Kasumi-1 (cell line): ENCODE measurements at regions not wholly inside any gene's neighbourhood (a gene's known extent, or its start where the extent isn't known, plus 50 kb on each side); places are given as distances from the start of the nearest gene placed in this dataset.
A peak's percentile ranks its signal among the peaks of the same experiment; 100 is the strongest.
"Not testable (repeated sequence)": the region's sequence is repeated elsewhere in the genome, so short reads cannot be mapped to it uniquely, and the experiment has no call there.

Source experiments
- DNase-seq, 2 experiments: peaks; one replicate each; lab custom pipeline; 2025; lab: John Stamatoyannopoulos, UW

DNA sequence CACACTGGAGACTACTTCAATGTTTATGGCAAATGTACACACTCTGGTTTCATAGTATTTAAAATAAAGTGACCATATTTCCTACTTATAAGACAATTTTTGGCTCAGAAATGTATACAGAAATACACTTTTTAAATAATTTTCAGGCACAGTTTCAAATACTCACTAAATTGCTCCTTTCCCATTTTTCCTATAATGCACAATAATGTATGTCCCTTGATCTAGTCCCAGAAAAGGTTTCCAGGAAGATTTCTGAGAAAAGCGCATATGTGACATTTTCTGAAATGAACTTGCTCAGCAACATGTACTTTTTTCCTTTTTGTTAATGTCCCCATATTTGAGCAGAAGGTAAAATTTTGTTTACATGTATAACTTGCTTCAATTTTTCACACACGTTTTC, 591.4 kb downstream of the CD109 start:
- DNase-seq: no peak

DNA sequence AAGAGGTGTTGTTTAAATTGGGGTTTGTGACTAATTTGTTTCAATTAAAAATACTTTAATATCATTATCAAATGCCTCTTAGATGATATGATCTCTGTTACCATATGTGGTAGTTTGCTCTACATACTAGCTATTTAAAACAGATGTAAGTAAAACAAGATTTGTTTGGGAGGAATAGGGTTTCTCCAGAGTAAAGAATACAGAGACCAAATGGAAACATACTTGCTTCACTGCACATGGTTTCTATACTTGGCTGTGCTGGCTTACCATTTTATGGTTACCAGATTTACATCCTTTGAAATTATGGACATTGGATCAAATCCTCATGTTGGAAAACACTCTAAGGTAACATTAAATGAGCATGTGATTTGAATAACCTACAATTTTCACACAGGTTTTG, 588.3 kb downstream of the CD109 start:
- DNase-seq: no peak

DNA sequence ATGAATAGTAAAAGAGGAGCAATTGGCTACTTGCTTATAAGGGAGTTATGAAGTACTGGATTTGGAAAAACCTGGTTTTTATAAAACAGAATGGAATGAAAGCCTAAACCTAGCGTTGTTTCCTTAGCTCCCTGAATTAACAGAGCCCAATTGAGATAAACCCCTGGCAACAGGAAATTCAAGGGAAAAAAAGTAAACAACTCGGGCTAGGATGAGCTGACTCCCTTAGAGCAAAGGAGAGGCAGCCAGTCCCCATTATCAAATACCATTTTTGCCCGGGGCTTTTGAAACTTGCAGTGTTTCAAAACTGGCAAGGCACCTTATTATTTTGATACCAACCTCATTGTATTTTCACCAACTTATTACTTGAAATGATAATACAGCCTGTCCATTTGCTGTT, 587.5 kb downstream of the CD109 start:
- no peak for DNase-seq

DNA sequence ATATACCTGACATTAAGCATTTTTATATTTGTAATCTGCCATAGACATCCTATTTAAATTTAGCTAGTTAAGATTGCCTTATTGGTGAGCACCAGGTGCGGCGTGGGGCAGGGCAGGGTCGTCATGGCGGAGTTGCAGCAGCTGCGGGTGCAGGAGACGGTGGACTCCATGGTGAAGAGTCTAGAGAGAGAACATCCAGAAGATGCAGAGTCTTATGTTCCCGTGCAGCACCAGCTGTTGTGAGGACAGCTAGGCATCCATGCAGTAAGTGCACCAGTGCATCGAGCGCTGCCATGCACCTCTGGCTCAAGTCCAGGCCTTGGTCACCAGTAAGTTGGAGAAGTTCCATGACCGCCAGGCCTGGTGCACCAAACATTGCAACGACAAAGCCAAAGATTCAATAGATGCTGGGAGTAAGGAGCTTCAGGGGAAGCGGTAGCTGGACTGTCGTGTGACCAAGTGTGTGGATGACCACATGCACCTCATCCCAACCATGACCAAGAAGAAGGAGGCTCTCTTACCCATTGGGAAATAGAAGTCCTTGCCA, 586.2 kb downstream of the CD109 start:
- no peak for DNase-seq

DNA sequence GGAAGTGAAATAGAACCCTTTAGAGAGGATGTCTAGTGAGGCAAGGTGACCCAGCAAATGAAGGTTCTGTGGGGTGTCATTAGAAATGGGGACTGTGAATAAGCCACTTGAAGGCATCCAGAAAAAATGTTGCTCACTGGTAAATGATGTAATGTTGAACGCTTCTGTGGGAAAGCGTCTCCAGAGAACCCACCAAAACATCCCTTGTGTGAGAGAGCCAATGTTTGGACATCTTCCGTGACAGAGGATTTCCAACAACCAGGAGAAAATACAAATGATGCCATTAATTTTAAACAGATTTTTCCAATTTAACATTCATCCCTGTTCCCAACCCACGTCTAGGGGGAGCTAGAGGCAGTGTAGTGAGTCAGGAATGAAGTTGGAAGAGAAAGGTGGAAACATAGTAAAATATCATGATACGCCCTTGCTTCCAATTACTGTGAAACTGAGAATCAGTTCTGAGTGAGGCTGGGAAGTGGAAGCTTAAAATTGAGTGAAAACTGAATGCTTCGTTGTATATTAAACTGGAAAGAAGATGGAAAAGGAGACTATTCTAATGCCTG, 584.2 kb downstream of the CD109 start:
- no peak for DNase-seq

DNA sequence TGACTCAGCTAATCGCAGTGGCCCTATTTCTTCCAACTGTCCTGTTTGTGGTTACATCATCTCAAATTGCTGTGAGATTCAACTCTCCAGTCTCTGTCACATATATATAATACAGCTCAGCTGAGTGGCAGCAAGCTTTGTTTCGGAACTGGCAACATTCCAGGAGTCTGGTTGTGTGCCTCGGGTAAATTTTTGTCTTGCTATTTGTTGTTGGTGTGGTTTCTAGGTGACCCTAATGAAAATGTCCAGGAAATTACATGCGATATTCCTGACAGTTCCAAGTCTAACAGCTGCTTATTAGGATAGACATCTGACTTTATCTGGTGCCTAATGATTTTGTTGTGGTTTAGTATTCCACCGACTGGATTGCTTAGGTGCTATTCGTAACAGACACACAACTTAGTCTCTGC, 581.8 kb downstream of the CD109 start:
- no peak for DNase-seq

DNA sequence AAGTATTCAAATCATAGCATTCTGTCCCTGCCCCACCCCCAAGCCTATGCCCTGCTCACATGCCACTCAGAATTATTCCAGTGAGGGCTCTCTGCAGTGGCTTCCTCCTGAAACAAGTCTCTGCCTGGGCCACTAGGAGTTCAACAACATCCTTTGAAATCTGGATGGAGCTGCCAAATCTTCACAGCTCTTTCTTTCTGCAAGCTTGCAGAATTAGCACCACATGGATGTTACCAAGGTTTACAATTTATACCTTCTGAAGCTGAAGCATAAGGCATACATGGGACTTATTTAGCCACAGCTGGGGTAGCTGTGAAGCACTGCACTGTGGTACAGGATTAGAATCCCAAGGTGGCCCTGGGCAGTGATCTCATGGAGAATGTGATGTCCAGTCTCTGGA, 577.5 kb downstream of the CD109 start:
- no peak for DNase-seq

DNA sequence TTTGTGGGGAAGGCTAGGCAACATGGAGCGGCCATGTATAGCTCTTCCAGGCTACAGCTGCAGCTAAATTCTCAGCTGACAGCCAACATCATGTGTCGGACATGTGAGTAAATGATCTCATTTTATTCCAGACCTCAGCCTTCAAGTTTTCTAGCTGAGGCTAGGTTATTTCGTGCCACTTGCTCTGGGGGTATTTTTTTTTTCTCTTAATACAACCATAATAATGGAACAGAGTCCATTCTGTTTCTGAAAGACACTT, 573.5 kb downstream of the CD109 start:
- no peak for DNase-seq

DNA sequence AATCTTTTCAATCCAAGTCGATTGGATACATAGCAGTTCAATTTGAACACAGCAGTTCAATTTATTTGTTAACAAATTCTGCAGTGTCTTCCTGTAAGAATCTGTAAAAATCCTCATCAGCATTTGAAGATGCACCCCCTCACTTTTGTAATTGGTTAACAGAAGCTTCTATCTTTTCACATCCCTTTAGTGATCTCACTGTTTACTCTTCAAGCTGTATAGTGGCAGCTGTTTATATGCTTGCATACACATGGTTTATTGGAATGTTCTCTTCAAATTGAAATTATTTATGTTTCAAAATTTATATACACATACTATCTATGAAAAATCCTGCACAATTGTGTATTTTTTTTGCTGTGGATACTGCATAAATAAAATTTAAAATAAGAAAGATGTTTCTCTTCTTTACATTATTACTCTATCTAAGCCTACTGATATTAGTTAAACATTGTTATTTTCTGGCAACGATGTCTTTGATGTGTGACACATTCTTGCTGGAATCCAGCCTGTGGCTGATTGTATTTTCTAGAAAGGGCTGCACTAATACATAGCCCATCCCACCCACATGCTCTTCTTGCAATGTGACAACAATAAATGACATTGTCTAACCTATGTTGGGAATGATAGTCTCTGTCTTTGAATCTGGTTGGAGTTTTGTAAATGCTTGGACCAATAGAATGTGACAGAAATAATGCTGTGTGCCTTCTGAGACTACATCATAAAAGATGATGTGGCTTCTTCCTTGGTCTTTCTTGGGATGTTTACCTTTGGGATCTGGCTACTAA, 573.0 kb downstream of the CD109 start:
- DNase-seq: no peak

DNA sequence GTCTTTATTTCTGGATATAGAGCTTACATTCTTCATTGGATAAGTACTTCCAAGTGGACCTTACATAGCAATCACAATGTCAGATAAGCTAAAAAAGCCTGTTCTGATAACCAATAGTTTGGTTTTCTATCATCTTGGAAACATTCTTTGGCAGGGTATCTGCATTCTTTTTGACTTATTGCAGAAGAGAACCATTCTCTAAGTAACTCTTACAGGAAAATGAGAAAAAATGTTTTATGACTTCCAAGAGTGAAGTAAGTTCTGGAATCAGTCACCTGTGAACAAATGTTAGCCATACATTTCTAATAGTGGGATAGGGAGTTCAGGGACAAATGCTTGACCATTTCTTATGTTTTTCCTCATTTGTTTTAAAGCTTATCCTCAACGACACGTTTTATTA, 564.0 kb downstream of the CD109 start:
- DNase-seq: no peak

DNA sequence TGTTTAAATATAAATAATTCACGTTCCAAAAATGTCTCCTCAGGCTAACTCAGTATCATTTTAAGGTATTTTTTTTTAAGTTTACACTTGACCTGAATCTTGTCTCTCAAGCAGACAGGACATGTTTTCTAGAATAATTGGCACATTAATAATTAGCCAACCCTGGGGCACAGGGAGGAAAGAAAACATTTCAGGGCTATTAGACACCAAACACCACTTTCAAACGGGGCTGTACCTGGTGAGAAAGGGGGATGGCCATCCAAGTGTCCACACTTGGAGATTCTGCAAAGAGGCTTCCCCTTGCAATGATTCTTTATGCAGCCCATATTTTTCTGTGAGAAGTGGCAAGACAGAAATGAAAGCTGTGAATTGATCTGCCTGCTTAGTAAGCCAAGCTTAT, 560.8 kb downstream of the CD109 start:
- DNase-seq: no peak

DNA sequence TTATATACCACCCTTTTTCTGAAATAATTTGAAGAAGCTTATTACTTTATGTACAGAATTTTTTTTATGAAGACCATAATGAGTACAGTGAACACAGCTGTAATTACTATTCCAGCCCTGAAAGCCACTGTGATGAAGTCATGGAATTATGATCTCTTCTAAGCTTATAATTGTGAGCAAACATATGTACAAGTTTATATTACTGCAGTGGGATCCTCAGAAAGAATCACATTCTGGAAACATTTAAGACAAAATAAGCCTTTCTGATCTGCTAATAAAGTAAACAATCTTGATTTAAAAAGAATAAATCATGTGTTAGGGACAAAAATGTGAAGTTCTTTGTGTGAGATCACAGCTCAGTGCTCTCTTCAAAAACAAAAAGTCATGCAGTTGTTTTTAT, 560.4 kb downstream of the CD109 start:
- no peak for DNase-seq

DNA sequence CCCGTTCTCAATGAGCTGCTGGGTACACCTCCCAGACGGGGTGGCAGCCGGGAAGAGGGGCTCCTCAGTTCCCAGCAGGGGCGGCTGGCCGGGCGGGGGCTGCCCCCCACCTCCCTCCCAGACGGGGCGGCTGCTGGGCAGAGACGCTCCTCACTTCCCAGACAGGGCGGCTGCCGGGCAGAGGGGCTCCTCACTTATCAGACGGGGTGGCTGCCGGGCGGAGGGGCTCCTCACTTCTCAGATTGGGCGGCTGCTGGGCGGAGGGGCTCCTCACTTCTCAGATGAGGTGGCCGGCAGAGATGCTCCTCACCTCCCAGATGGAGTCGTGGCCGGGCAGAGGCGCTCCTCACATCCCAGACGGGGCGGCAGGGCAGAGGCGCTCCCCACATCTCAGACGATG, 559.0 kb downstream of the CD109 start:
- DNase-seq: not testable (repeated sequence)

DNA sequence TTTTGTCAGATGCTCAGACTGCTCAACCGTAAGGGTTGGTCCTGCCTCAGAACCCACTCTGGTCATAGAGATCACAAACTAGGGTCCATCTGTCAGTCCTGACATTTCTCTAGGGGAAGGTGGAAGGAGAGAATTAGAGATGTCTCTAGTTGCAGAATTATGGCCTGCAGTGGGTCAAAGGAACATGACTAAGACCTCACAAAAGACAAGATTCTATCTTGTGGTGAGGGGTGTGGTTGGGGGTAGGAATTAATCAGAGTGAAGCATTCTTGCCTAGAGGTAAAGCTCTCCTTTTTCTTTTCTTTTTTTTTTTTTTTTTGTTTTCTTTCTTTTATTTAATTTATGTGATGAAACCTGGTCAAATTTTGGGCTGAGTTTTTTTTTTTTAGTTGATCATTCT, 558.1 kb downstream of the CD109 start:
- not testable (repeated sequence) for DNase-seq

DNA sequence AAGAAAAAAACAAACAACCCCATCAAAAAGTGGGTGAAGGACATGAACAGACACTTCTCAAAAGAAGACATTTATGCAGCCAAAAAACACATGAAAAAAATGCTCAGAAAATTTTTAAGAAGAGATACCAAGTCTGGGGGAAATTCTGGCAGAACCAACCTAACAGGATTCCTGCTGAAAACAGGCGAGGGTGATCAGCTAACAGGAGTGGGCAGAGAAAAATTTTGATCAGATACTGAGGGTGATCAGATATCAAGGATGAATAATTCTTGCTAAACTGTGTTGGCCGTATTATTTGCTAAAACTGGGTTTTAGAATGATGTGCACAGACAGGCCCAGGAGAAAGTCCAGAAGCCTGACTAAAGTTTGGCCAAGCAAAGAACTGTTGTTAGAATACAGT, 557.3 kb downstream of the CD109 start:
- DNase-seq: no peak

DNA sequence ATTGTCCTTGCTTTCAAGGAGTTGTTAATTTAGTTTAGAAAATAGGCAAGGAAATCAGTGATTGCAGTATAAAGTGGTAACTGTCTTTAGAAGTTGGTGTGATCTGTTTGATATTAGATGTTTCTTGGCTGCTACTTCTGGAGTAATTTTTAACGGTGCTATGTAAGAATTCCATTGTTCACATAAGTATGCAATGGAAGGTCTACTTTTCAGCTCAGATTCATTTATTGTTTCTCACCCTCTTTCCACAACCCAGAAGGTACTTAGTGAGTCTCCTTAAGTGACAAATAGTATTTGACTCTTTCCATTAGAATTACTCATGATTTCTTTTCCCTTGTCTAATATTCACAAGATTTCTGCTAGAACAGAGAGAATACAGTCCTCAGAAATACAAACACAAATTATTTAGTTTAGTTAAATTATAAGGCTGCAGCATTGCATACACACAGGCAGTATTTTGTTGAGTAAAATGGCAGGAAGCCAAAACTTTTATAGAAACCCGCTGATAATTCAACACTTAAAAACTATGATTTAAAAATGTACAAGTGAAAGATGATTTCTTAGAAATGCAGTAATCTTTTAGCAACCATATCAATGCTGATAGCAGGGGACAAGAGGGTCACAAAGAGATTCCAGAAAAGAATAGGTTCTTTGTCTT, 554.3 kb downstream of the CD109 start:
- no peak for DNase-seq

DNA sequence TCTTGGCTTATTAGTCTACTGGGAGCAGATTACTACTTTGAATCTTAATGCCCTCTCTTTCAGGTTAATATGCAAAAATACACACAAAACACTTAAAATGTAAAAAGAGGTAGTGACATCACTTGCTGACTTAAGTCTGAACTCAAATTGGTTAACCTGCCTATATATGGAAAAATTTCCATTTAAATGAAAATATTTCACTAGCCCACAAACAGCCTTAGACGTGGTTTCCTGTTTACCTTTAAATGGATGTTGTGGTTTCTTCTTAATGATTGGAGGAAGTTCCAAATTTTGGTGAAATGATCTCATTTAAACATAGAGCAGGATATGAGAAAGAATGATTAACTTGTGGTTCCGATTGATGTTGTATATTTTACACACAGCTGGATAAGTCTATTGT, 553.7 kb downstream of the CD109 start:
- DNase-seq: peak; percentile 46 to 51

DNA sequence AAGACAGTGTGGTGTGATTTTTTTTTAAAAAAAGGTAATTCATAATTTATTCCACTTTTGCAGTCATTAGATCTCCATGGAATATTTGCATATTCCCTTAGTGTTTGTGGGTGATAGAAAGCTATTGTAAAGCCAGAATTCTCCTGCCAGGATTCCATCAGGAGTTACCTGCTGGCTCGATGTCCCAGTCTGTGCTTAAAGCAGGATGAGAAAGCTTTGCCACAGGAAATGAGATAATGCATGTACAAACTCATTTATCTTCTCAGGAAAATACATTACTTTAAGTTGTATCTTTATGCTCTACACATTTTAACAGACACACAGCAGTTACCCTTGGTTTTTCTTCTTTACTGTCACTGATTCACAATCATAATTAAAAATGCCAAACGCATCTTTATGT, 553.0 kb downstream of the CD109 start:
- DNase-seq: no peak

DNA sequence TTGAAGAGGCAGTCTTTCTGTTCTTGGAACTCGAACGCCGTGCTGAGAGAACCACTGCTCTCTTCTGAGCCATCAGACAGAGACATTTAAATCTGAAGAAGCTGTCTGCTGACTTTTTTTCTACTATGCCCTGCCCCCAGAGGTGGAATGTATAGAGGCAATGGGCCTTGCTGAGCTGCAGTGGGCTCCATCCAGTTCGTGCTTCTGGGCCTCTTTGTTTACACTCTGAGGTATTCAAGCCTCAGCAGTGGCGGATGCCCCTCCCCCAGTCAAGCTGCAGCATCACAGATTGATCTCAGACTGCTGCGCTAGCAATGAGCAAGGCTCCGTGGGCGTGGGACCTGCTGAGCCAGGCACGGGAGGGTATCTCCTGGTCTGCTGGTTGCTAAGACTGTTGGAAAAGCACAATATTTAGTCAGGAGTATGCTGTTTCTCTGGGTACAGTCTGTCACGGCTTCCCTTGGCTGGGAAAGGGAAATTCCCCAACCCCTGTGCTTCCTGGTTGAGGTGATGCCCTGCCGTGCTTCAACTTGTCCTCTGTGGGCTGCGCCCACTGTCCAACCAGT, 526.8 kb downstream of the CD109 start:
- no peak for DNase-seq

DNA sequence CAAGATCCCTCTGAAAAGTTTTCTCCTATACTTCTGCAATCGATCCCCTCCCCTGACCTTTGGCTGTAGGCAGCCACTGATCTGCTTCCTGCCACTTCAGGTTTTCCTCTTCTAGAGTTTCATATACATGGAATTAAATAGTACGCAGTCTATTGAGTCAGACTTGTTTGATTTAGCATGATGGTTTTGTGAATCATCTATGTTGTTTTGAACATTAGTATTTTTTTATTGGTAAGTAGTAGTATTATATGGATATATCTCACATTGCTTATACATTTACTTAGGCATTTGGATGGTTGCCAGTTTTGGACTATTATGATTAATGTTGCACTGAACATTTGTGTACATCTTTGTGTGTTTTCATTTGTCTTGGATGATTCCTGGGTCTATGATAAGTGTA, 518.0 kb downstream of the CD109 start:
- no peak for DNase-seq

DNA sequence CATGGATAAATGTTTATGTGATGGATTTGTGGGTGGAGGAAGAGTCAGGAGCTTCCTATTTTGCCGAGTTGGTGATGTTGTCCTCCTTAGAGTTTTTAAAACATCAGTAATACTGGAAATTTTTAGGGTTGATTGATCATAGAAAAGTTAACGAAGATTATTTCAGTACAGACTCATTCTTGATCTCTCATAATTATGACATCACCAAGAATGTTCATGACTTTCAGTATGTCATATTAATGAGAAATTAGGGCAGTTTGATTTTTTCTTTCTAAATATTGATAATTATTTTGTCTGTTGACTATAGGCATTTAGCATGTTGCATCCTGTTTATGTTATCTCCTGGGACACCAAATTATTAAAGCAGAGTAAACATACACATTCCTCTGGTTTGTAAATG, 512.2 kb downstream of the CD109 start:
- no peak for DNase-seq

DNA sequence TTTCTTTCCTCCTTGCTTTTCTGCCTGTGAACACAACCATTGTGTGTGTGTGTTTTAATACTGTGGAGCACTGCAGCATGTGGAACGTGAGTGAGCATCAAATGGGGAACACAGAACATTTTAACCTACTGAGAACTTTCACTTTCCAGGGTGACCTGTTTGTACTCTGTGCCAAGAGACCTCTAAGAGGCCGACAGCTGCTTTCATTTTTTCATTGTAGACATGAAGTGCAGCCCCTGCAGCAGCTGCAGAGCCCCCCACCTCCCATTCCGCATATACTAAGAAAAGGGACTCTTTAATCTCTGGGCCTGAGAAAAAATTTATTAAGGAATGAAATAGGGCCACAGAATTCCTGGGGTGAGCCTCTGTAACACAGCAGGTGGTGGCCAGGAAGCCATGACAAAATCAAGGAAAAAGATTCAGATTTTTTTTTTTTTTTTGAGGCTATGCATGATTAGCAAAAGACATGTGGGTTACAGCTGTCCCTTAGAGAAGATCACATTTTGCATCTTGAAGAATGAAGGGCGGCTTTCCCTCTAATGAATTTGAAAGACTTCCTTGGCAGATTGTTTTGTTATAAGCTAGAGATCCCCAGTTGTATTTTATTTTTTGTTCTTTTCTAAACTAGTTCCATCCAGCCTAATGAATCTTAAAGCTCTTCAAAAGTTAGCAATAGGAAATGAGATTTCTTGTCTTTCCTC, 503.4 kb downstream of the CD109 start:
- DNase-seq: no peak

DNA sequence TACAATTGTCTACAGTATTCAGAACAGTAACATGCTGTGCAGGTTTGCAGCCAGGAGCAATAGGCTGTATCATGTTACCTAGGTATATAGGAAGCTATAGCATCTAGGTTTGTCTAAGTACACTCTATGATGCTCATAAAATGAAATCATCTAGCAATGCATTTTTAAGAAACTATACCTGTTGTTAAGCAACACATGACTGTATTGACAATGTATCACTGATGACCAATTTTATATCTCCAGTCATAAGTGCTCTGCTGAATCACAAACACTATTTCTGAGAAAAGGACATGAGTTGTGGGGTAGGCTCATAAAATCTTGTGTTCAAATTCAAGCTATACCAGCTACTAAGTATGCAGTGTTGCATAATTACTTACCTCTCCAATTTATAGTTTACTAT, 501.3 kb downstream of the CD109 start:
- DNase-seq: no peak
